WERI-Rb-1 (cell line): ENCODE measurements at regions not wholly inside any gene's neighbourhood (a gene's known extent, or its start where the extent isn't known, plus 50 kb on each side); places are given as distances from the start of the nearest gene placed in this dataset.

Experiments
- DNase-seq: peaks from one replicate; pipeline ENCODE4 v3.0.0-alpha.2; 2020
- H3K27ac ChIP-seq: fragments of 250-450 bp; sonication (Bioruptor Pico); 2 replicates; pipeline ENCODE4 v1.5.1; 2020; ENCODE audit warnings: mild to moderate bottlenecking, moderate library complexity
- H3K27me3 ChIP-seq: fragments of 250-450 bp; sonication (Bioruptor Pico); 2 replicates; pipeline ENCODE4 v1.5.1; 2021; ENCODE audit warnings: mild to moderate bottlenecking, low read depth, moderate library complexity; ENCODE audit not compliant: insufficient read depth, severe bottlenecking
- H3K36me3 ChIP-seq: fragments of 250-450 bp; sonication (Bioruptor Pico); 2 replicates; pipeline ENCODE4 v1.5.1; 2020; ENCODE audit warnings: mild to moderate bottlenecking, moderate library complexity
- H3K4me3 ChIP-seq: 2 replicates; pipeline ENCODE4 v1.5.1; 2011; ENCODE audit warnings: low read depth, mild to moderate bottlenecking, control low read depth, low read length
- H3K9me3 ChIP-seq: fragments of 250-450 bp; sonication (Bioruptor Pico); 2 replicates; pipeline ENCODE4 v1.5.1; 2021; ENCODE audit warnings: mild to moderate bottlenecking, moderate library complexity; ENCODE audit not compliant: severe bottlenecking
- TF ChIP-seq, protein P1 (sequence below): IDR thresholded peaks from 2 replicates; pipeline ENCODE4 v1.5.1; 2011; ENCODE audit warnings: low read depth, mild to moderate bottlenecking, control low read depth, inconsistent platforms, low read length

DNA sequence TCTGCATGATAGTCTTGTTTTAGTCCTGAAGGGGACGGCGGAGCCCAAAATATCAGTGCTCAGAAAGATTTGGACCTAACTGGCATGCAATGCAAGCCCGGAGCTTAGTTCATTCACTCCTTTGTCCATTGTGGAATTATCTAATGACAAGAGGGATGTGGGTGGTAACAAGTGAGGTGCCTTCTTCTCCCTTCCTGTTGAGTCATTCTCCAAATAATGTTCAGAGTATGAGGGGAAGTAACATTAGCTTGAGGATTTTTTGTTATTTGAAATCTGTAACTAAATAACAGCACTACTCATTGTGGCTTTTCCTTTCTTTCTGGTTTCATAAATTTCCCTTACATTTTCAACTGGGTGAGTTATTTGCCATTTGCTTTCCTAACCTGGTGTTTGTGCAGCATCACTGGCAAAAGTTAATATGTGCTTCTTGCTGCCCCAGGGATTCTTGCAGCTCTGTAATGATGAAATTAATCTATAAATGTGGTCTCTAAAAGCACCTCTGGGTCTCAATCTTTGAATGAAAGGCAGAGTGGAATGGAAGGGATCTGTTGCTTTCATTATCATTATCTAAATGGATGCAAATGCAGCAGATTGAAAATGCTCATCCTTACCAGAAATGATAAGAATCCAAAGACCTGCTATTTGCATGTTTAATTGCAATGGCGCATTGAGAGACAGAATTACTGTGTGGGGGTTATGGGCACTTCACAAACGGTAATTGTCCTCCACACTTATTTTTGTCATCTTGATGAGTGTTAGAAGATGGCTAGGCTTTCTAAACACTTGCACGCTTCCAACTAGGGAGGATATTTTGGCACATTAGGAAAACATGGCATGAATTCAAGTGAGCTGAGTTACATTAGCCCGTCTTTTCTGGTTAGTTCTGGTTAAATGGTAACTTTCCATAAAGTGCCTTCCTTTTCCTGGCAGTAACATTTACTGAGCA, 89.9 kb upstream of the MITF start:
- Histone ChIP-seq H3K27me3 (peaks cover 3% of the 10 kb centered on the region), H3K36me3 (no peaks in the 10 kb centered on the region), H3K27ac (no peak overlapping the region), H3K9me3 (no peaks in the 10 kb centered on the region), H3K4me3 (no peak overlapping the region)
- no peak for DNase-seq
- TF ChIP-seq, protein P1, sequence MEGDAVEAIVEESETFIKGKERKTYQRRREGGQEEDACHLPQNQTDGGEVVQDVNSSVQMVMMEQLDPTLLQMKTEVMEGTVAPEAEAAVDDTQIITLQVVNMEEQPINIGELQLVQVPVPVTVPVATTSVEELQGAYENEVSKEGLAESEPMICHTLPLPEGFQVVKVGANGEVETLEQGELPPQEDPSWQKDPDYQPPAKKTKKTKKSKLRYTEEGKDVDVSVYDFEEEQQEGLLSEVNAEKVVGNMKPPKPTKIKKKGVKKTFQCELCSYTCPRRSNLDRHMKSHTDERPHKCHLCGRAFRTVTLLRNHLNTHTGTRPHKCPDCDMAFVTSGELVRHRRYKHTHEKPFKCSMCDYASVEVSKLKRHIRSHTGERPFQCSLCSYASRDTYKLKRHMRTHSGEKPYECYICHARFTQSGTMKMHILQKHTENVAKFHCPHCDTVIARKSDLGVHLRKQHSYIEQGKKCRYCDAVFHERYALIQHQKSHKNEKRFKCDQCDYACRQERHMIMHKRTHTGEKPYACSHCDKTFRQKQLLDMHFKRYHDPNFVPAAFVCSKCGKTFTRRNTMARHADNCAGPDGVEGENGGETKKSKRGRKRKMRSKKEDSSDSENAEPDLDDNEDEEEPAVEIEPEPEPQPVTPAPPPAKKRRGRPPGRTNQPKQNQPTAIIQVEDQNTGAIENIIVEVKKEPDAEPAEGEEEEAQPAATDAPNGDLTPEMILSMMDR = no peak

DNA sequence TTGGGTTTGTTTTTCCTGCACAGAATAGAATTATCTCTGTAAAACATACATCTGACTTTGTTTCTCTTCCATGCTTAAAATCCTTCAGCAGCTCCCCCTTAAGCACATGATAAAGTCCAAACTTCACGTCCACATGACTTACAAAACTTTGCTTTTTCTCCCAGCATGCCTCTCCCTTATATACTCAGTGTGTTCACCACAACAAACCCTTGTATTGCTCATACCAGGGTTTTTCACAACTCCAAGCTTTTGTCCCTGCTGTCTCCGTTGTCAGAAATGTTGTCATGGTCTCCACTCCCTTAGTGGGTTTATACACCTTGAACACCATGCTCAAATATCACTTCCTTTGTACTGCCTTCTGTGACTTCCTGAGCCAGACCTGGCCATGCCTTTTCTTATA, 91.1 kb upstream of the MITF start:
- no peak overlapping the region for H3K4me3 ChIP-seq
- no peaks in the 10 kb centered on the region for H3K9me3 ChIP-seq
- no peak overlapping the region for H3K27ac ChIP-seq
- H3K36me3 ChIP-seq = no peaks in the 10 kb centered on the region
- TF ChIP-seq, protein P1 = no peak
- DNase-seq = no peak
- H3K27me3 ChIP-seq = peaks cover 3% of the 10 kb centered on the region

- no peak overlapping the region for H3K4me3 ChIP-seq
- H3K27ac ChIP-seq = no peak overlapping the region
- TF ChIP-seq, protein P1 = no peak
- H3K9me3 ChIP-seq = no peaks in the 10 kb centered on the region
- H3K36me3 ChIP-seq = no peaks in the 10 kb centered on the region
- H3K27me3 ChIP-seq = peaks cover 3% of the 10 kb centered on the region
- no peak for DNase-seq
Observed at GRCh38 chr3:69647511-69648110, 91.7 kb upstream of the MITF start.

GRCh38 chr3:69647081-69647480, 92.2 kb upstream of the MITF start:
- Histone ChIP-seq H3K36me3 (no peaks in the 10 kb centered on the region), H3K9me3 (no peaks in the 10 kb centered on the region), H3K4me3 (no peak overlapping the region), H3K27ac (no peak overlapping the region), H3K27me3 (peaks cover 3% of the 10 kb centered on the region)
- TF ChIP-seq, protein P1 = no peak
- no peak for DNase-seq

DNA sequence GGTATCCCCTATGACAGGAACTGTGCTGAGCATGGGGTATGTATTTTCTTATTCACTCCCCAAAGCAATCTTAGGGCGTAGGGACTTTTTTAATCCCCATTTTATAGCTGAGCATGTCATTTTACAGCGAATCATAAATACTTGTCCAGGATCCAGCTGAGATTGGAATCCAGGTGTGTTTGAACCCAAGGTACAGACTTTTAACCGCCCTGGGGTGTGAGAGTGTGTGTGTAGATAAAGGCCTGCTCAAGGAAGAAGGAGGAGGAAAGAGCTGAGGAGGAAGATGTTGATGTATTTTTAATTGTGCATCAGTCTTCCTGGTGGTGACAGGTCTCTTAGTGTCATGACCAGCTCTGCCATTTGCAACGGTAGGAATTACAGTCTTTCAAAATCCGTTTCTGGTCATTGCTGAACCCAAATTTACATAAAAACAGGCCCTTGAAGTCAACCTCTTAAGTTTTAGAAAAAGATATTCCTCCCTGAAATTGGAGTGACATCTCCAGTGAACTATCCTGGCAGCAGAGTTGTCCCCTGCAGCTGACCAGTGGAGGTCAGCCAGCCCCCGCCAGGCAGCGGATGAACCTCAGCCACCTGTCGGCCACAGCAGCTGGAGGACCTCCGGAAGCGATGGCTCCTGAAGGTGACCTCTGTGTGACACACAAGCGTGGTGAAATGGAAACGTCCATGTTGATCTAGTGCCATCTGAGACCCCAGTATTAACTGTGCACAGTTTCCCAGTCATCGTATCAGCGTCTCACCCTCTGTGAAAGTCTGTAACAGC, 92.8 kb upstream of the MITF start:
- Histone ChIP-seq H3K27me3 (peaks cover 3% of the 10 kb centered on the region), H3K9me3 (no peaks in the 10 kb centered on the region), H3K36me3 (no peaks in the 10 kb centered on the region), H3K27ac (no peak overlapping the region), H3K4me3 (no peak overlapping the region)
- TF ChIP-seq, protein P1 = no peak
- DNase-seq = no peak
